SU-DHL-6 (cell line): ENCODE measurements at regions not wholly inside any gene's neighbourhood (a gene's known extent, or its start where the extent isn't known, plus 50 kb on each side); places are given as distances from the start of the nearest gene placed in this dataset.

Experiments
- EZH2phosphoT487 ChIP-seq: fragments of 200-600 bp; sonication (generic), shearing (Covaris generic); conservative IDR thresholded peaks from 2 replicates; pipeline ENCODE4 v1.6.1; 2018; ENCODE audit warnings: mild to moderate bottlenecking, antibody characterized with exemption, low read length, moderate library complexity, mixed read lengths
- TF ChIP-seq, protein P1 (sequence below): fragments of 200-600 bp; sonication (generic); IDR thresholded peaks from one replicate; pipeline ENCODE4 v1.5.1; 2017; ENCODE audit warnings: antibody characterized with exemption, mild to moderate bottlenecking, low read length, moderate library complexity; ENCODE audit not compliant: insufficient read depth, poor library complexity, severe bottlenecking

GRCh38 chr4:164701665-164702064, 52.3 kb upstream of the SMIM31 start:
- TF ChIP-seq, protein P1, sequence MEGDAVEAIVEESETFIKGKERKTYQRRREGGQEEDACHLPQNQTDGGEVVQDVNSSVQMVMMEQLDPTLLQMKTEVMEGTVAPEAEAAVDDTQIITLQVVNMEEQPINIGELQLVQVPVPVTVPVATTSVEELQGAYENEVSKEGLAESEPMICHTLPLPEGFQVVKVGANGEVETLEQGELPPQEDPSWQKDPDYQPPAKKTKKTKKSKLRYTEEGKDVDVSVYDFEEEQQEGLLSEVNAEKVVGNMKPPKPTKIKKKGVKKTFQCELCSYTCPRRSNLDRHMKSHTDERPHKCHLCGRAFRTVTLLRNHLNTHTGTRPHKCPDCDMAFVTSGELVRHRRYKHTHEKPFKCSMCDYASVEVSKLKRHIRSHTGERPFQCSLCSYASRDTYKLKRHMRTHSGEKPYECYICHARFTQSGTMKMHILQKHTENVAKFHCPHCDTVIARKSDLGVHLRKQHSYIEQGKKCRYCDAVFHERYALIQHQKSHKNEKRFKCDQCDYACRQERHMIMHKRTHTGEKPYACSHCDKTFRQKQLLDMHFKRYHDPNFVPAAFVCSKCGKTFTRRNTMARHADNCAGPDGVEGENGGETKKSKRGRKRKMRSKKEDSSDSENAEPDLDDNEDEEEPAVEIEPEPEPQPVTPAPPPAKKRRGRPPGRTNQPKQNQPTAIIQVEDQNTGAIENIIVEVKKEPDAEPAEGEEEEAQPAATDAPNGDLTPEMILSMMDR = no peak
- TF ChIP-seq EZH2phosphoT487 = no peak
